SJCRH30 (cell line): ENCODE measurements at regions not wholly inside any gene's neighbourhood (a gene's known extent, or its start where the extent isn't known, plus 50 kb on each side); places are given as distances from the start of the nearest gene placed in this dataset.
"Not testable (repeated sequence)": the region's sequence is repeated elsewhere in the genome, so short reads cannot be mapped to it uniquely, and the experiment has no call there.

ENCODE experiments used
- DNase-seq, 2 experiments: peaks; one replicate each; pipeline ENCODE4 v3.0.0-alpha.2; 2015 to 2020
- H3K27ac ChIP-seq: fragments of 250-450 bp; sonication (Bioruptor Pico); 2 replicates; pipeline ENCODE4 v1.5.1; 2020; ENCODE audit warnings: mild to moderate bottlenecking, moderate library complexity
- H3K27me3 ChIP-seq: fragments of 250-450 bp; sonication (Bioruptor Pico); 2 replicates; pipeline ENCODE4 v1.5.1; 2020; ENCODE audit warnings: mild to moderate bottlenecking, moderate library complexity
- H3K36me3 ChIP-seq: fragments of 250-450 bp; sonication (Bioruptor Pico); 2 replicates; pipeline ENCODE4 v1.5.1; 2020; ENCODE audit warnings: mild to moderate bottlenecking, moderate library complexity
- H3K4me1 ChIP-seq: fragments of 250-450 bp; sonication (Bioruptor Pico); 2 replicates; pipeline ENCODE4 v1.5.1; 2020; ENCODE audit warnings: mild to moderate bottlenecking, moderate library complexity
- H3K4me3 ChIP-seq: fragments of 250-450 bp; sonication (Bioruptor Pico); 2 replicates; pipeline ENCODE4 v1.5.1; 2020; ENCODE audit warnings: mild to moderate bottlenecking, moderate library complexity
- H3K9me3 ChIP-seq: fragments of 250-450 bp; sonication (Bioruptor Pico); replicated peaks from 2 replicates; pipeline ENCODE4 v1.5.1; 2020; ENCODE audit warnings: mild to moderate bottlenecking, moderate library complexity

- no peaks in the 10 kb centered on the region for H3K4me1 ChIP-seq
- H3K27me3 ChIP-seq = no peaks in the 10 kb centered on the region
- no peaks in the 10 kb centered on the region for H3K36me3 ChIP-seq
- DNase-seq = no peak
- no peak overlapping the region for H3K4me3 ChIP-seq
- no peaks in the 10 kb centered on the region for H3K9me3 ChIP-seq
- H3K27ac ChIP-seq = no peak overlapping the region
Measured at GRCh38 chr5:19229179-19229835, 758.7 kb downstream of the CDH18 start.

- H3K27me3 ChIP-seq = no peaks in the 10 kb centered on the region
- H3K36me3 ChIP-seq = no peaks in the 10 kb centered on the region
- no peak overlapping the region for H3K4me3 ChIP-seq
- DNase-seq = no peak
- no peaks in the 10 kb centered on the region for H3K9me3 ChIP-seq
- H3K4me1 ChIP-seq = no peaks in the 10 kb centered on the region
- H3K27ac ChIP-seq = no peak overlapping the region
Measured at GRCh38 chr5:19233573-19233972, 754.4 kb downstream of the CDH18 start.

- Histone ChIP-seq H3K4me1 (no peaks in the 10 kb centered on the region), H3K4me3 (no peak overlapping the region)
- DNase-seq = no peak
Measured at GRCh38 chr5:19235101-19235584, 752.9 kb downstream of the CDH18 start.

GRCh38 chr5:19240170-19240569 lies 747.8 kb downstream of the CDH18 start:
- H3K4me3 ChIP-seq = no peak overlapping the region
- H3K27ac ChIP-seq = no peak overlapping the region
- H3K27me3 ChIP-seq = no peaks in the 10 kb centered on the region
- no peaks in the 10 kb centered on the region for H3K4me1 ChIP-seq
- no peaks in the 10 kb centered on the region for H3K36me3 ChIP-seq
- no peak for DNase-seq
- no peaks in the 10 kb centered on the region for H3K9me3 ChIP-seq

More at GRCh38 chr5:19235101-19235584, 752.9 kb downstream of the CDH18 start:
- Histone ChIP-seq H3K36me3 (no peaks in the 10 kb centered on the region), H3K27ac (no peak overlapping the region), H3K27me3 (no peaks in the 10 kb centered on the region), H3K9me3 (no peaks in the 10 kb centered on the region)

DNA sequence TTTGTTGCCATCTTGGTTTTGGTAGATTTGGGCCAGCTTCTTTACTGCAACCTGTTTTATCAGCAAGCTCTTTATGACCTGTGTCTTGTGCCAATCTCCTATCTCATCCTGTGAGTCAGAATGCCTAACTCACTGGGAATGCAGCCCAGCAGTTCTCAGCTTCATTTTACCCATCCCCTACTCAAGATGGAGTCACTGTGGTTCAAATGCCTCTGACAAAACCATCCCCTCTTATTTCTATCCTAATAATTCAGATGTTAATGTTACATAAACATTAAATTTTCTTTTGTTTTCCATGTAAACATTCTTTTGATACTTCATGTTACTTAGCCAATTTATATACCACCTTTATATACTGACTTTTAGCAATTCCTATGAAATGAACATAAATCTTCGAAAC lies 746.3 kb downstream of the CDH18 start:
- Histone ChIP-seq H3K27me3 (no peaks in the 10 kb centered on the region), H3K9me3 (no peaks in the 10 kb centered on the region), H3K36me3 (no peaks in the 10 kb centered on the region), H3K4me3 (no peak overlapping the region), H3K27ac (no peak overlapping the region), H3K4me1 (no peaks in the 10 kb centered on the region)
- no peak for DNase-seq

DNA sequence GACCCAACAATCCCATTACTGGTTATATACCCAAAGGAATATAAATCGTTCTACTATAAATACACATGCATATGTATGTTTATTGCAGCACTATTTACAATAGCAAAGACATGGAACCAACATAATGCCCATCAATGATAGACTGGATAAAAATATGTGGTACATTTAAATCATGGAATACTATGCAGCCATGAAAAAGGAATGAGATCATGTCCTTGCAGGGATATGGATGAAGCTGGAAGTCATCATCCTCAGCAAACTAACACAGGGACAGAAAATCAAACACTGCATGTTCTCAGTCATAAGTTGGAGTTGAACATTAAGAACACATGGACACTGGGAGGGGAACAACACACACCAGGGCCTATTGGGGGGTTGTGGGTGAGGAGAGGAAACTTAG lies 741.8 kb downstream of the CDH18 start:
- DNase-seq, H3K27me3 ChIP-seq, H3K27ac ChIP-seq, H3K4me1 ChIP-seq, H3K9me3 ChIP-seq, H3K4me3 ChIP-seq, H3K36me3 ChIP-seq: not testable (repeated sequence)

- Histone ChIP-seq H3K36me3 (no peaks in the 10 kb centered on the region), H3K9me3 (no peaks in the 10 kb centered on the region), H3K27ac (no peak overlapping the region), H3K4me1 (no peaks in the 10 kb centered on the region), H3K4me3 (no peak overlapping the region), H3K27me3 (no peaks in the 10 kb centered on the region)
- no peak for DNase-seq
Measured at GRCh38 chr5:19247302-19247701, 740.7 kb downstream of the CDH18 start.

DNA sequence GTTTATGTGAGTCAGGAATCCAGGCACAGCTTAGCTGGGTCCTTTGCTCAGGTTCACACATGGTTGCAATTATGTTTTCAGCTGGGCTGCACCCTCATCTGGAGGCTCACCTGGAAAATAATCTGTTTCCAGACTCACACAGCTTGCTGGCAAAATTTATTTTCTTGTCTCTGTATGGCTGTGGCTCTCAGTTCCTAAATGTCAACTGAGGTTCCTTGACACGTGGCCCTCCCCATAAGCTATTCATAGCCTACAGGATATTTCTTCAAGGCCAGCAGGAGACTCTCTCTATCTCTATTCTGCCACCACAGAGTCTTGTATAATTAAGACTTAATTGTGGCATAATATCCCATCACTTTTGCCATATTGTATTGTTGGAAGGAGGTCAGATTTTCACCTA lies 732.0 kb downstream of the CDH18 start:
- DNase-seq = no peak
- no peaks in the 10 kb centered on the region for H3K4me1 ChIP-seq
- no peak overlapping the region for H3K27ac ChIP-seq
- no peaks in the 10 kb centered on the region for H3K27me3 ChIP-seq
- H3K4me3 ChIP-seq = no peak overlapping the region
- no peaks in the 10 kb centered on the region for H3K36me3 ChIP-seq
- H3K9me3 ChIP-seq = no peaks in the 10 kb centered on the region

DNA sequence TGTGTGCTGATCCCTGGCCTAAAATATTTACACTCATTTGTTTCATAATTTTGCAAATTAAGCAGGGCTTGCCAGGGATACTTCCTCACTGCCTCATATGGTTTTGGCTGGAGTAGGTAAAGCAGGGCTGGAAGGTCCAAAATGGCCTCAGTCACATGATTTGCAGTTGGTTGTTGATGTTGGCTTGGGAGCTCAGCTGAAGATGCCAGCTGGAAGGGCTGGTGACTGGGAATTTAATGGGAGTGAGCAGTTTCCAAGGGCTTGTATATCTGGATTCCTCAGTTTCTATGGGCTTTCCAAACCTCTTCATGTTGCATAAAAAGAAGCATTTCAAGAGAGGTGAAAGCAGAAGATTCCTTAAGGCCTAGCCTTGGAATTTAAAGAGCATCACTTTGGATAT lies 729.3 kb downstream of the CDH18 start:
- no peaks in the 10 kb centered on the region for H3K9me3 ChIP-seq
- no peaks in the 10 kb centered on the region for H3K27me3 ChIP-seq
- H3K4me1 ChIP-seq = no peaks in the 10 kb centered on the region
- no peak overlapping the region for H3K27ac ChIP-seq
- H3K4me3 ChIP-seq = no peak overlapping the region
- H3K36me3 ChIP-seq = no peaks in the 10 kb centered on the region
- DNase-seq = no peak

DNA sequence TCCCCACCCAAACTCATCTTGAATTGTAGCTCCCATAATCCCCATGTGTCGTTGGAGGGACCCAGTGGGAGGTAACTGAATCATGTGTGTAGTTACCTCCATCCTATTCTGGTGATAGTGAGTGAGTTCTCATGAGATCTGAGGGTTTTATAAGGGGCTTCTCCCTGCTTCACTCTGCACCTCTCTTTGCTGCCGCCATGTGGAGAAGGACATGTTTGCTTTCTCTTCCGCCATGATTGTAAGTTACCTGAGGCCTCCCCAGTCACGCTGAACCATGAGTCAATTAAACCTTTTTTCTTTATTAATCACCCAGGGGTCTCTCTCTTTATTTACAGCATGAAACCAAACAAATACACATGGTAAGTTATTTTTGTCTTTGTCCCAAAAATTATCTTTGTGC lies 726.1 kb downstream of the CDH18 start:
- DNase-seq = no peak
- no peak overlapping the region for H3K27ac ChIP-seq
- H3K4me1 ChIP-seq = no peaks in the 10 kb centered on the region
- H3K4me3 ChIP-seq = no peak overlapping the region
- no peaks in the 10 kb centered on the region for H3K36me3 ChIP-seq
- H3K9me3 ChIP-seq = no peaks in the 10 kb centered on the region
- no peaks in the 10 kb centered on the region for H3K27me3 ChIP-seq

- H3K9me3 ChIP-seq = no peaks in the 10 kb centered on the region
- H3K27me3 ChIP-seq = no peaks in the 10 kb centered on the region
- H3K4me1 ChIP-seq = no peaks in the 10 kb centered on the region
- DNase-seq = no peak
- H3K27ac ChIP-seq = no peak overlapping the region
- no peak overlapping the region for H3K4me3 ChIP-seq
- H3K36me3 ChIP-seq = no peaks in the 10 kb centered on the region
Measured at GRCh38 chr5:19264821-19265220, 723.2 kb downstream of the CDH18 start.

GRCh38 chr5:19266791-19267190 lies 721.2 kb downstream of the CDH18 start:
- no peaks in the 10 kb centered on the region for H3K27me3 ChIP-seq
- H3K36me3 ChIP-seq = no peaks in the 10 kb centered on the region
- DNase-seq = peak in 1 of 2 experiments; percentile 2
- no peak overlapping the region for H3K4me3 ChIP-seq
- H3K4me1 ChIP-seq = no peaks in the 10 kb centered on the region
- H3K9me3 ChIP-seq = no peaks in the 10 kb centered on the region
- no peak overlapping the region for H3K27ac ChIP-seq

- DNase-seq = no peak
- Histone ChIP-seq H3K4me1 (no peaks in the 10 kb centered on the region), H3K27me3 (no peaks in the 10 kb centered on the region), H3K36me3 (no peaks in the 10 kb centered on the region), H3K27ac (no peak overlapping the region), H3K9me3 (no peaks in the 10 kb centered on the region), H3K4me3 (no peak overlapping the region)
Measured at GRCh38 chr5:19270153-19270552, 717.8 kb downstream of the CDH18 start.

GRCh38 chr5:19274578-19274977 lies 713.4 kb downstream of the CDH18 start:
- Histone ChIP-seq H3K9me3 (no peaks in the 10 kb centered on the region), H3K36me3 (no peaks in the 10 kb centered on the region), H3K4me1 (no peaks in the 10 kb centered on the region), H3K27ac (no peak overlapping the region), H3K4me3 (no peak overlapping the region), H3K27me3 (no peaks in the 10 kb centered on the region)
- no peak for DNase-seq

- Histone ChIP-seq H3K4me3 (no peak overlapping the region), H3K9me3 (no peaks in the 10 kb centered on the region), H3K27me3 (no peaks in the 10 kb centered on the region), H3K27ac (no peak overlapping the region), H3K4me1 (no peaks in the 10 kb centered on the region), H3K36me3 (no peaks in the 10 kb centered on the region)
- DNase-seq = no peak
Measured at GRCh38 chr5:19285286-19285685, 702.7 kb downstream of the CDH18 start.

- DNase-seq, H3K4me3 ChIP-seq, H3K36me3 ChIP-seq: not testable (repeated sequence)
Measured at GRCh38 chr5:19287548-19288277, 700.3 kb downstream of the CDH18 start.

More at GRCh38 chr5:19287548-19288277, 700.3 kb downstream of the CDH18 start:
- H3K4me1 ChIP-seq, H3K9me3 ChIP-seq, H3K27ac ChIP-seq, H3K27me3 ChIP-seq: not testable (repeated sequence)
